Vagina (tissue), 2 donors: ENCODE measurements at regions not wholly inside any gene's neighbourhood (a gene's known extent, or its start where the extent isn't known, plus 50 kb on each side); places are given as distances from the start of the nearest gene placed in this dataset.

Experiments
- CTCF ChIP-seq, 3 experiments: fragments of 450-650 bp in 2 of 3; fragments of 200-600 bp in 1 of 3; sonication (generic) in 1 of 3; IDR thresholded peaks; one replicate each; pipeline ENCODE4 v1.5.1; 2017 to 2019; ENCODE audit warnings: antibody characterized with exemption in 3 of 3, mild to moderate bottlenecking in 2 of 3, moderate library complexity in 2 of 3
- POLR2A ChIP-seq, 2 donors: fragments of 450-650 bp; IDR thresholded peaks; one replicate each; pipeline ENCODE4 v1.6.1; 2017; ENCODE audit warnings: antibody characterized with exemption in 2 of 2, mild to moderate bottlenecking in 2 of 2, moderate library complexity in 2 of 2
- POLR2AphosphoS5 ChIP-seq, 2 donors: sonication (generic); formaldehyde crosslinking; IDR thresholded peaks; one replicate each; pipeline ENCODE4 v1.9.0; 2017; ENCODE audit warnings: antibody characterized with exemption in 2 of 2, mild to moderate bottlenecking in 2 of 2, low read depth in 1 of 2; ENCODE audit not compliant: insufficient read depth in 1 of 2

- TF ChIP-seq POLR2A (IDR thresholded peaks at IDR 0.05) (no peak), CTCF (IDR thresholded peaks at IDR 0.05) (no peak), POLR2AphosphoS5 (IDR thresholded peaks at IDR 0.05; ENCODE audit: insufficient read depth in 1 of 2, low read depth in 1 of 2) (no peak)
Measured at GRCh38 chr1:221514806-221515205, 227.1 kb downstream of the DUSP10 start.
